Loucy (cell line): ENCODE measurements at regions not wholly inside any gene's neighbourhood (a gene's known extent, or its start where the extent isn't known, plus 50 kb on each side); places are given as distances from the start of the nearest gene placed in this dataset.

Experiments used
- H2AFZ ChIP-seq: fragments of 200-600 bp; sonication (generic); 2 replicates; pipeline ENCODE4 v1.6.0; 2016; ENCODE audit warnings: antibody characterized with exemption, mild to moderate bottlenecking, low read length, moderate library complexity
- H3F3A ChIP-seq: fragments of 200-600 bp; 2 replicates; pipeline ENCODE4 v1.6.0; 2016; ENCODE audit warnings: antibody characterized with exemption, low read depth, mild to moderate bottlenecking
- H3K27me3 ChIP-seq: fragments of 200-600 bp; sonication (generic); 2 replicates; pipeline ENCODE4 v1.6.1; 2014; ENCODE audit warnings: low read length, mild to moderate bottlenecking; ENCODE audit not compliant: insufficient read depth, poor library complexity, severe bottlenecking
- H3K36me3 ChIP-seq: fragments of 200-600 bp; sonication (generic); 2 replicates; pipeline ENCODE4 v1.6.1; 2016; ENCODE audit warnings: low read length; ENCODE audit not compliant: insufficient read depth
- H3K4me1 ChIP-seq: fragments of 200-600 bp; sonication (generic); 2 replicates; pipeline ENCODE4 v1.5.1; 2014; ENCODE audit warnings: low read length, mild to moderate bottlenecking; ENCODE audit not compliant: insufficient read depth, poor library complexity, severe bottlenecking
- H3K4me2 ChIP-seq: fragments of 200-600 bp; sonication (generic); 2 replicates; pipeline ENCODE4 v1.6.0; 2014; ENCODE audit warnings: antibody characterized with exemption, low read length, low read depth, mild to moderate bottlenecking; ENCODE audit not compliant: poor library complexity, severe bottlenecking
- H3K4me3 ChIP-seq: fragments of 200-600 bp; sonication (generic); 2 replicates; pipeline ENCODE4 v1.5.1; 2014; ENCODE audit warnings: low read length, mild to moderate bottlenecking, mixed read lengths; ENCODE audit not compliant: poor library complexity, severe bottlenecking
- H3K79me2 ChIP-seq: fragments of 200-600 bp; sonication (generic); 2 replicates; pipeline ENCODE4 v1.6.1; 2014; ENCODE audit warnings: low read length; ENCODE audit not compliant: insufficient read depth
- H3K9ac ChIP-seq: fragments of 200-600 bp; sonication (generic); 2 replicates; pipeline ENCODE4 v1.6.0; 2014; ENCODE audit warnings: mild to moderate bottlenecking, low read depth, low read length, moderate library complexity; ENCODE audit not compliant: poor library complexity, severe bottlenecking
- H3K9me2 ChIP-seq: fragments of 200-600 bp; sonication (generic); replicated peaks from 2 replicates; pipeline ENCODE4 v1.6.1; 2016; ENCODE audit warnings: low read depth, low read length, mixed read lengths
- H3K9me3 ChIP-seq: fragments of 200-600 bp; sonication (generic); 2 replicates; pipeline ENCODE4 v1.6.1; 2014; ENCODE audit warnings: mild to moderate bottlenecking, antibody characterized with exemption, low read length, low read depth; ENCODE audit not compliant: insufficient read depth
- H4K20me1 ChIP-seq: fragments of 200-600 bp; sonication (generic); 2 replicates; pipeline ENCODE4 v1.6.0; 2014; ENCODE audit warnings: antibody characterized with exemption, low read length, mild to moderate bottlenecking; ENCODE audit not compliant: insufficient read depth, poor library complexity, severe bottlenecking
- CTCF ChIP-seq: fragments of 200-600 bp; sonication (generic); conservative IDR thresholded peaks from 2 replicates; pipeline ENCODE4 v1.5.1; 2014; ENCODE audit warnings: mild to moderate bottlenecking, antibody characterized with exemption, low read length
- EZH2phosphoT487 ChIP-seq: fragments of 200-600 bp; IDR thresholded peaks from 2 replicates; pipeline ENCODE4 v1.6.1; 2018; ENCODE audit warnings: antibody characterized with exemption, mild to moderate bottlenecking, moderate library complexity, borderline replicate concordance

GRCh38 chr15:36232491-36232890 lies 346.9 kb upstream of the CDIN1 start:
- no peak overlapping the region for H3K4me2 ChIP-seq
- no peaks in the 10 kb centered on the region for H3K79me2 ChIP-seq
- H4K20me1 ChIP-seq: no peaks in the 10 kb centered on the region
- no peak overlapping the region for H3K4me3 ChIP-seq
- H3K9ac ChIP-seq: no peak overlapping the region
- H3K4me1 ChIP-seq: no peaks in the 10 kb centered on the region
- no peaks in the 10 kb centered on the region for H3K9me2 ChIP-seq
- no peaks in the 10 kb centered on the region for H3F3A ChIP-seq
- no peak overlapping the region for H2AFZ ChIP-seq
- H3K27me3 ChIP-seq: no peaks in the 10 kb centered on the region
- H3K9me3 ChIP-seq: no peaks in the 10 kb centered on the region
- H3K36me3 ChIP-seq: no peaks in the 10 kb centered on the region
- TF ChIP-seq CTCF: no peak

- Histone ChIP-seq H3K36me3 (no peaks in the 10 kb centered on the region), H3K9ac (no peak overlapping the region), H3F3A (no peaks in the 10 kb centered on the region), H3K79me2 (no peaks in the 10 kb centered on the region), H3K9me2 (no peaks in the 10 kb centered on the region), H3K4me1 (no peaks in the 10 kb centered on the region), H3K27me3 (no peaks in the 10 kb centered on the region), H2AFZ (no peak overlapping the region), H3K4me3 (no peak overlapping the region), H4K20me1 (no peaks in the 10 kb centered on the region), H3K4me2 (no peak overlapping the region), H3K9me3 (no peaks in the 10 kb centered on the region)
- no peak for TF ChIP-seq EZH2phosphoT487
- TF ChIP-seq CTCF: no peak
Measured at GRCh38 chr15:36234743-36235142, 344.7 kb upstream of the CDIN1 start.

GRCh38 chr15:36235173-36235572 lies 344.3 kb upstream of the CDIN1 start:
- no peak for TF ChIP-seq CTCF
- no peak for TF ChIP-seq EZH2phosphoT487
- H3K27me3 ChIP-seq: no peaks in the 10 kb centered on the region
- no peaks in the 10 kb centered on the region for H3F3A ChIP-seq
- no peak overlapping the region for H3K4me3 ChIP-seq
- no peaks in the 10 kb centered on the region for H4K20me1 ChIP-seq
- H3K36me3 ChIP-seq: no peaks in the 10 kb centered on the region
- H3K9me3 ChIP-seq: no peaks in the 10 kb centered on the region
- H3K4me1 ChIP-seq: no peaks in the 10 kb centered on the region
- H3K79me2 ChIP-seq: no peaks in the 10 kb centered on the region
- no peaks in the 10 kb centered on the region for H3K9me2 ChIP-seq
- no peak overlapping the region for H3K9ac ChIP-seq
- H2AFZ ChIP-seq: no peak overlapping the region
- H3K4me2 ChIP-seq: no peak overlapping the region
